Central memory CD8-positive, alpha-beta T cell (primary cell): ENCODE measurements at regions not wholly inside any gene's neighbourhood (a gene's known extent, or its start where the extent isn't known, plus 50 kb on each side); places are given as distances from the start of the nearest gene placed in this dataset.
"Not testable (repeated sequence)": the region's sequence is repeated elsewhere in the genome, so short reads cannot be mapped to it uniquely, and the experiment has no call there.

Source experiments
- ATAC-seq: fragments of 150-1000 bp; cut with Tn5 transposase; replicated peaks from 2 replicates; pipeline ENCODE4 v1.10.0; 2022; ENCODE audit warnings: mild to moderate bottlenecking, moderate FRiP score, moderate number of reproducible peaks; ENCODE audit not compliant: poor library complexity, severe bottlenecking; ENCODE audit errors: extremely low read depth
- DNase-seq, 2 donors: peaks; one replicate each; pipeline ENCODE4 v3.0.0; 2021; ENCODE audit warnings: low spot score in 2 of 2
- H3K27ac Mint-ChIP-seq: one replicate; pipeline ENCODE4 v1.8.0; 2022; ENCODE audit warnings: low read depth, mild to moderate bottlenecking, moderate library complexity, mixed read lengths
- H3K27me3 Mint-ChIP-seq: one replicate; pipeline ENCODE4 v1.8.0; 2022; ENCODE audit warnings: mixed read lengths
- H3K36me3 Mint-ChIP-seq: one replicate; pipeline ENCODE4 v1.8.0; 2022; ENCODE audit warnings: mild to moderate bottlenecking, moderate library complexity, mixed read lengths; ENCODE audit not compliant: insufficient read depth
- H3K4me1 Mint-ChIP-seq: one replicate; pipeline ENCODE4 v1.8.0; 2022; ENCODE audit warnings: mixed read lengths
- H3K4me3 Mint-ChIP-seq: one replicate; pipeline ENCODE4 v1.8.0; 2022; ENCODE audit warnings: mild to moderate bottlenecking, moderate library complexity, mixed read lengths
- H3K9me3 Mint-ChIP-seq: one replicate; pipeline ENCODE4 v1.8.0; 2022; ENCODE audit warnings: mixed read lengths

DNA sequence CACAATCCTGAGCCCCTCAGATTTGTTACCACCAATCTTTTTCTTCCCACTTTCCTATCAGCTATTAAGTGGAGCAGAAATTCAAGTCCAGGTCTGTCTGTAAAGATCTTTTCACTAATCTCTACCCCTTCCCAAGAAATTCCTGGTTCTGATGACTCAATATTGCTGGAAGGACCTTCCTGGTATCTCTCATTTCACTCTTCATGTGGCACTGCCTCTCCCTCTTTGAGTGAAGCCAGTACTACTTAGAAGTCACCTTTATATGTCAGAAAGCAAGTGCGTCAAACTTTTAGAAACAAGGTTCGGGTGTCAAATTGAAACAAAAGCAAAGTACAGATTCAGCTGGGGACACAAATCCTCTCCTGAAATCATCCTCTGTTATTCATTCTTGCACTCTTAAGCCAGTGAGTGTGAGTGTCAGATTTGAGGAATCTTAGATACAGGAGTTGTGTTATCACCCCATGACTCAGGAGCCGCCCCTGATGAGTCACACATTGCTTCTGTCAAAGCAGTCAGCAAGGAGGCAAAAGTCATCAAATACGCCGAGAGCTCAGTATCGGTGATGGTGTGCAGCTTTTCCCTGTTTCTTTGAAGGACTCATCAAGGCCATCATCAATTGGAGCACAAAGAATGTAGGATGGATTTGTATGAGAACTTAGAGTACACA, 313.0 kb downstream of the CETN3 start:
- H3K27ac Mint-ChIP-seq = no peak overlapping the region
- no peak for DNase-seq
- no peaks in the 10 kb centered on the region for H3K36me3 Mint-ChIP-seq
- H3K27me3 Mint-ChIP-seq = no peaks in the 10 kb centered on the region
- H3K4me3 Mint-ChIP-seq = no peak overlapping the region
- H3K4me1 Mint-ChIP-seq = no peaks in the 10 kb centered on the region
- peaks cover 13% of the 10 kb centered on the region for H3K9me3 Mint-ChIP-seq
- ATAC-seq = no peak

DNA sequence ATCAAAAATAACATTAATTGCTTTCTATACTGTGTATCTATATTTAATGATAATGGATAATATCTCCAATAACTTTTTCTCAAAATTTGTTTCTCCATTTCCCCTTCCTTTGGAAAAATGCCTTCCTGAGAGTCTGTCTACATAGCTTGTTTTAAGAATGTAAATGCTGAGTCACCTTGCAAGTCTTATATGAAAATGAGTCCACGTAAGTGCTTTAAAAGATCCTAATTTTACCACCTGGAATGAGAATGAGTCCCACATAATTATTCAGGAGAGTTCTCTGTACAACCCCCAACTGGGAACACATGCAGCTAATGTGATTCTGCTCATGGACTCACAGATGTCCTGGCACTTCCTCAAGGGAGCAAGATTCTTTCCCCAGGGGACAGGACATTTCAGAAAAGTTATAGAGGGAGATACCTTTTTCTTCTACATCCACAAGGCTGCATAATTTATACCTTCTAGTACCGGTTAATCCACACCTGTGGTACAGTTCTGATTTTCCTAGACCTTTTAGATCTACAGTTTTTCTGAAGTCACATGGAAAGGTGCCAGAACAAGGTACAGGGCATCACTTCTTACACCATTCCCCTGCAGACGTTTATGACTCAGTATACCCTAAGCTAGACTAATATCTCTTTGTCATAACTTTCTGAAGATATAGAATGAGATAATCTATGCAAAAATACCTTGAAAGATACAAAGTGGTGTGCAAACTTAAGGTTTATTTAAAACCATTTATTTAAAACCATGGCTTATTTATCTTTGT, 314.1 kb downstream of the CETN3 start:
- no peak overlapping the region for H3K27ac Mint-ChIP-seq
- H3K4me1 Mint-ChIP-seq = no peaks in the 10 kb centered on the region
- no peak overlapping the region for H3K4me3 Mint-ChIP-seq
- no peaks in the 10 kb centered on the region for H3K36me3 Mint-ChIP-seq
- no peaks in the 10 kb centered on the region for H3K27me3 Mint-ChIP-seq
- no peak for ATAC-seq
- peaks cover 13% of the 10 kb centered on the region for H3K9me3 Mint-ChIP-seq
- DNase-seq = no peak

DNA sequence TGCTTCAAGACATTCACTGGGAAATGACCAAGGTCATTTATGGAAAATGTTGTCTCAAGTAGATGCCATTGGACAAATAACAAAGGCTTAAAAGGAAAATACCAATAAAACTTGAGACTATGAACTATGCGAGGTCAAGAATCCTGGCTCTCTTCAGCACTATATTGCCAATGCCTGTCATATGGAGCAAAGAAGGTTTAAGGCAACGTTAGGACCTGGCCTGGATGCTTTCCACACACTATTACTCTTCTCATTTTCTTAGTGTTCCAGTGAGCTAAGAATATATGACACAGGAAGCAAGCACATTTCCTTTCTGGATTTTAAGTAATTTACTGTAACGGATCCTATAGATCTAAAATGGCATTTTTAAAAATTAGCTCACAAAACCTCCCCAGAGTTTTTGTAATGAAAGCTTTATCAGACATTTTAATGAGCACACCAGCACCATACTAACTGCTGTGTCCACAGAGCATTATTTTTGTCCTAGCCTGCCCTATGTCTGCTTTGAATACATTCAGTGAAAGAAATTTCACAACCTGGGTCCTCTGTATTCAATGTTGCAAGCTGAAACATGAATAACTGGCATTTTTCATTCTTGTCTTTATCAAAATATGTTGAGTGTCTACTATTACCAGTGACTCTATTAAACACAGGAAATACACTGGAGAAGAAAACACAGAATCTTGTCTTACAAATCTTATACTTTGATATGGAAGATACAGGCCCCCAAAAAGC, 315.6 kb downstream of the CETN3 start:
- no peak overlapping the region for H3K27ac Mint-ChIP-seq
- H3K36me3 Mint-ChIP-seq = no peaks in the 10 kb centered on the region
- H3K4me1 Mint-ChIP-seq = no peaks in the 10 kb centered on the region
- DNase-seq = no peak
- H3K27me3 Mint-ChIP-seq = no peaks in the 10 kb centered on the region
- ATAC-seq = no peak
- peaks cover 16% of the 10 kb centered on the region for H3K9me3 Mint-ChIP-seq
- no peak overlapping the region for H3K4me3 Mint-ChIP-seq

DNA sequence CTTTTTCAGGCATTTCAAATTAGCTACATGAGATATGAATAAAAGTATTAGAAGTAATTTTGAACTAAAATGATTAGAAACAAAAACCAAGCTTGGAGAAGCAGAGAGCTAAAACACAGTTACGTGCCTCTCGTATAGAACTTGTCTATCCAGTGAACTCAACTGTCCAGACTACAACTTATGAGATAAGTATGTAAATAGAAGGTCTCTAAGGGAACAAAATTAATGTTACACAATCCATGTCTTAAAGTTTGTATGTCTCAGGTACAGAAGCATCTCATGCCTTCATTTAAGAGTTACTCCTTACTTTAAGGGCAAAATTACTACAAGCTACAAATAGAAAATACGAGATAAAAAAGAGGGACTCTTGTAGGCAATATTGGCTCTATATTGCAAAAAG, 316.8 kb downstream of the CETN3 start:
- DNase-seq (no peak), ATAC-seq (no peak)
- Mint-ChIP-seq H3K4me1 (no peaks in the 10 kb centered on the region), H3K27ac (no peak overlapping the region), H3K4me3 (no peak overlapping the region), H3K27me3 (no peaks in the 10 kb centered on the region), H3K36me3 (no peaks in the 10 kb centered on the region), H3K9me3 (peaks cover 19% of the 10 kb centered on the region)

DNA sequence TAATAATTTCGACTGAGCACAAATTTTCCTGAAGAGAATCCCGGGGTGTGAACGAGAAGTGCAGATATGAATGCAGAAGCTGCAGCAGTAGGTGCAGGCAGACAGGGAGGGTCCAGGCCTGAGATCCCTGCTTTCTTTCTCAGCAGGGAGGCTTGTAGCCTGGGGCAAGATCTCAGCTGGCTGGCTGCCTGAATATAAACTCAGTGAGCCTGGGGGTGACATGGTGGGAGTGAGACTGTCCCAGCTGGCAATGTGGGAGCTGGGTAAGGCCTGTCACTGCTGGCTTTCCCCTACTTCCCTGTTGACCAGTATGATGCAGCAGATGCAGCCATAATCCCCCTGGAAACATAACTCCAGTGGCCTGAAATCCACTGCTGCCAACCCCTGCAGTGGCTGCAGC, 325.2 kb downstream of the CETN3 start:
- no peak for DNase-seq
- H3K27ac Mint-ChIP-seq = no peak overlapping the region
- H3K4me1 Mint-ChIP-seq = no peaks in the 10 kb centered on the region
- no peaks in the 10 kb centered on the region for H3K27me3 Mint-ChIP-seq
- no peak for ATAC-seq
- no peaks in the 10 kb centered on the region for H3K36me3 Mint-ChIP-seq
- peaks cover 24% of the 10 kb centered on the region for H3K9me3 Mint-ChIP-seq
- no peak overlapping the region for H3K4me3 Mint-ChIP-seq

DNA sequence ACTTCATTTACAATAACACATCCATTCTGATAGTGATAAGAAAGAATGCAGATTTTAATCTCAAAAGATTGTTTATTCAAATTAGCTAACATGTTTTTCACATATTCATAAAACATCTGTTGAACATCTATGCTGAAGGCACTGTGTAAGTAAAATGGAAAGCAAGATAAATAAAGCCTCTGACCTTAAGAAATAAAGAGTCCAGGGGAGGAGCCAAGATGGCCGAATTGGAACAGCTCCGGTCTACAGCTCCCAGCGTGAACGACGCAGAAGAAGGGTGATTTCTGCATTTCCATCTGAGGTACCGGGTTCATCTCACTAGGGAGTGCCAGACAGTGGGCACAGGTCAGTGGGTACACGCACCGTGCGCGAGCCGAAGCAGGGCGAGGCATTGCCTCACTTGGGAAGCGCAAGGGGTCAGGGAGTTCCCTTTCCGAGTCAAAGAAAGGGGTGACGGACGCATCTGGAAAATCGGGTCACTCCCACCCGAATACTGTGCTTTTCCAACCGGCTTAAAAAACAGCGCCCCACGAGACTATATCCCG, 336.5 kb downstream of the CETN3 start:
- not testable (repeated sequence) for ATAC-seq, H3K27ac Mint-ChIP-seq, H3K9me3 Mint-ChIP-seq, H3K27me3 Mint-ChIP-seq, DNase-seq, H3K36me3 Mint-ChIP-seq, H3K4me1 Mint-ChIP-seq, H3K4me3 Mint-ChIP-seq

DNA sequence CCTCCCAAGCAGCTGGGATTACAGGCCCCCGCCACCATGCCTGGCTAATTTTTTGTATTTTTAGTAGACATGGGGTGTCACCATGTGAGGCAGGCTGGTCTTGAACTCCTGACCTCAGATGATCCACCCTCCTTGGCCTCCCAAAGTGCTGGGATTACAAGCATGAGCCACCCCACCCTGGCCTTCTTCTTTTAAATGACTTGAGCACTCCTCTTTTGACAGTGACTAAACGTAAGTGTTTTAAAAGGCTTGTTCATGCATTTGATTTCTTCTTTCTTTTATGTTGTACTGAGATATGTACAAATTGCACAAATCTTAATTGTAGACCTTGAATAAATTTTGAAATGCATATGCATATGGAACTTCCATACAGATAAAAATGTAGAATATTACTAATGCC, 337.9 kb downstream of the CETN3 start:
- H3K4me3 Mint-ChIP-seq = no peak overlapping the region
- no peaks in the 10 kb centered on the region for H3K27me3 Mint-ChIP-seq
- no peak overlapping the region for H3K27ac Mint-ChIP-seq
- H3K4me1 Mint-ChIP-seq = no peaks in the 10 kb centered on the region
- ATAC-seq (no peak), DNase-seq (no peak)
- no peaks in the 10 kb centered on the region for H3K36me3 Mint-ChIP-seq
- peaks cover 6% of the 10 kb centered on the region for H3K9me3 Mint-ChIP-seq

DNA sequence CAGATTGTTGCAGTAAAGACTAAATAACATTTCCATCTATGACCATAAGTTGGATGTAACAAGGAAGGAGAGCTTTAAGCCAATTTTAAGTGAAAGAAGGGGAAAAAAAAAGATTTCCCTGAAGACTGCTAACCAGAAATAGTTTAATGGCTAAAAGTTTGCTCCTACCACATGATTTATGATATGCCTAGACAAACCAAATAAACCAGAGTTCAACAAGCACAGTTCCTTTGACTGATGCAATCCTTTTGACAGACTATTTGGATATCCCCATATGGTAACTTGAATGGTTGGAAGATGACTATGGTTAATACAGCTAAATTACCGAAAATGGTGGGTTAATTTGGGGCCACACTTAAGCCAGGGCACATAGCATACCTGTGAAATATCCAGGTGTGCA, 338.5 kb downstream of the CETN3 start:
- Mint-ChIP-seq H3K36me3 (no peaks in the 10 kb centered on the region), H3K4me3 (no peak overlapping the region), H3K9me3 (peaks cover 6% of the 10 kb centered on the region), H3K4me1 (no peaks in the 10 kb centered on the region), H3K27ac (no peak overlapping the region), H3K27me3 (no peaks in the 10 kb centered on the region)
- no peak for DNase-seq
- ATAC-seq = no peak

DNA sequence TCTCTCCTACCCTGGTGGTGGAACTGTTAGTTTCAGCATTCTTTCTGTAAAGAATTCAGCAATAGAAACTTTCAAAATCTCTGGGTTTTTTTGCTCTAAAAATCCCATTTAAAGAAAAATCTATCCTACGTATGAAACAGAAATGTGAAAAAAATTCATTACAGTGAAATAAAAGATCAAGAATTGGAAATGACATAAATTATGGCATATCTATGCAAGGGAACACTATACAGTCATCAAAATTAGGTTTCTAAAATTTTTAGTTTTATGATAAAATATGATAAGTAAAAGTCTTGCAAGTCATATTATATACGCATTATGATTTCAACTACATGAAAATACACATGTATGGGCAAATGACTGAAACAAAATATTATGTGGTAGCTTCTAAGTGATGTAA, 342.6 kb downstream of the CETN3 start:
- DNase-seq (no peak), ATAC-seq (no peak)
- no peak overlapping the region for H3K27ac Mint-ChIP-seq
- H3K27me3 Mint-ChIP-seq = no peaks in the 10 kb centered on the region
- H3K4me3 Mint-ChIP-seq = no peak overlapping the region
- no peaks in the 10 kb centered on the region for H3K4me1 Mint-ChIP-seq
- H3K36me3 Mint-ChIP-seq = no peaks in the 10 kb centered on the region
- peaks cover 4% of the 10 kb centered on the region for H3K9me3 Mint-ChIP-seq

DNA sequence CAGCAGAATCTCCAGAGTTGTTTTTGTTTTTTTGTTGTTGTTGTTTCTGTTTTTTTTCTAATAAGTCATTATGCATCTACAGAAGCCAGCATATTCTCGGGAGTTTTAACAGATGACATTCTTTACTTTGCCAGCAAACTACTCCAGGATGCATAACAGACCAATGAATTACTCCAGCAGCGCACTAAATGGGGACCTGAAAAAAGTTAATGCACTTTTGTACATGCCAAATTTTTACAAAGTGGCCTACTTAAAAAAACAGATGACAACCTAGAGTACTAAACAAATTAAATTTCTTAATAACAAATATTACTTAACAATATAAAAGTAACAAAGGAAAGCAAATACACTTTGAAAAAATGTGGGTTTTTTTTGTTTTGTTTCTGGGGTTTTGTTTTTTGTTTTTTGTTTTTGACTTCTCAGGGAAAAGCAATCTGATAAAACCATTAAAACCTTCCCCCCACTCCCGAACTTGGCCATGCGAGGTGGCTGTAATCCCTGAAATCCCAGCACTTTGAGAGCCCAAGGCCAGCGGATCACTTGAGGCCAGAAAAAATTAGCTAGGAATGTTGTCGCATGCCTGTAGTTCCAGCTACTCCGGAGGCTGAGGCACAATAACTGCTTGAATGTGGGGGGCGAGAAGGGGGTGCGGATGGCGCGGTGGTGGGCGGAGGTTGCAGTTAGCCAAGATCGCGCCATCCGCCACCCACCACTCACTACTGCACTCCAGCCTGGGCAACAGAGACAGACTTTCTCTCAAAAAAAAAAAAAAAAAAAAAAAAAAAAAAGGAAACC, 352.4 kb downstream of the CETN3 start:
- no peaks in the 10 kb centered on the region for H3K4me1 Mint-ChIP-seq
- ATAC-seq = no peak
- H3K27ac Mint-ChIP-seq = no peak overlapping the region
- no peak overlapping the region for H3K4me3 Mint-ChIP-seq
- H3K36me3 Mint-ChIP-seq = no peaks in the 10 kb centered on the region
- no peaks in the 10 kb centered on the region for H3K27me3 Mint-ChIP-seq
- peaks cover 14% of the 10 kb centered on the region for H3K9me3 Mint-ChIP-seq
- DNase-seq = no peak

DNA sequence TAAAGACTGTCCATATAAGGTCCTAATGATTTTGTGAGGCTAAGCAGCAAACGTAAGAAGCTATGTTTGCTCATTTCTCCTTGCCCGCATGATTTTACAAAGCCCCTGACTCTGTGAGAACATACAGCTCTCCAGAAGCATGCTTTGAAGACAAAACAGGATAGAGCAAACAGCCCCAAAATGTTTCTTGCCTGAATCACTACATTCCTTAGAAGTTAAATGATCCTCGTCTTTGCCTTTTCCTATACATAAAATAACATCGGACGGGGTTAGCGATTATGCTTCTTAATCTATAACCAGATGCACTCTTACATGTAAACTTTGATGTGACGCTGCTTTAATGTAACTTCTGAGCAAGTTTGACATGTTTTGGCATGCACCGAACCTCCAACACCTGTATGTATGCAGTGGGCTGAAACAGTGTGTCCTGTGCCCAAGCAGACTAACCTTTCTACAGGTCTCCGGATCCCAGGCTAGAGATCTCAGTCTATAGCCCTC, 353.7 kb downstream of the CETN3 start:
- Mint-ChIP-seq H3K4me3 (no peak overlapping the region), H3K9me3 (peaks cover 8% of the 10 kb centered on the region), H3K27me3 (no peaks in the 10 kb centered on the region), H3K36me3 (no peaks in the 10 kb centered on the region), H3K27ac (no peak overlapping the region), H3K4me1 (no peaks in the 10 kb centered on the region)
- ATAC-seq = no peak
- DNase-seq = no peak

DNA sequence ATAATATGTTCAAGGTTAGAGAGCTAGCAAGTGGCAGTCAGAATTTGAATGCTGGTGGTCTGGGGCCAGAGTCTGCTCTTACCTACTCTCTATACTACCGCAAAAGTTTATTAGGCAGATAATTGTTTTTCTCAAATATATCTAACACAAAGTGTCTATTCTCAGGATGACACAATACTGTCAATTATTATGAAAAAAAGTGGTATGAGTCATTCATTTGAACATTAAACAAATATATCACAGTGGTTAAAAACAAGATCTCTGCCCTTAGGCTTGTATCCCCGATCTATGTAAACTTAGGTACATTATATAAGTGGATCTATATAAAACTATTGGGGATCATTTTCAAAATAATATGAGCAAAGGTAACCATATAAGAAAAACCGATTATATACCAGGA, 354.9 kb downstream of the CETN3 start:
- ATAC-seq (no peak), DNase-seq (no peak)
- Mint-ChIP-seq H3K27ac (no peak overlapping the region), H3K4me1 (no peaks in the 10 kb centered on the region), H3K4me3 (no peak overlapping the region), H3K9me3 (peaks cover 6% of the 10 kb centered on the region), H3K27me3 (no peaks in the 10 kb centered on the region), H3K36me3 (no peaks in the 10 kb centered on the region)
